ENCODE measurements at regions not wholly inside any gene's neighbourhood (a gene's known extent, or its start where the extent isn't known, plus 50 kb on each side); places are given as distances from the start of the nearest gene placed in this dataset.

GRCh38 chr2:64932116-64932370 is 57.2 kb upstream of the SLC1A4 start:
- Histone ChIP-seq H3K4me2 (ENCODE audit: insufficient read depth in 1 of 2, low read depth in 2 of 2, low read length in 2 of 2) (no peak overlapping the region), H3K79me1 (ENCODE audit: low read depth, low read length) (no peaks in the 10 kb centered on the region), H2BK15ac (ENCODE audit: low read length) (no peak overlapping the region), H3K4me1 (replicated peaks in 1 of 4; ENCODE audit: control insufficient read depth in 3 of 4, insufficient read depth in 4 of 4, low read length in 3 of 4) (peaks cover 0 to 1% (median 0%) of the 10 kb centered on the region in 4 experiments; a peak in 1 of 7 replicates), H3K23me2 (ENCODE audit: low read depth, low read length) (no peaks in the 10 kb centered on the region), H2BK20ac (ENCODE audit: low read length) (no peak overlapping the region), H2BK12ac (ENCODE audit: low read depth, low read length) (no peak overlapping the region), H2BK5ac (ENCODE audit: low read depth, low read length) (no peak overlapping the region), H2BK120ac (replicated peaks; ENCODE audit: low read depth, low read length) (no peak overlapping the region), H3K14ac (ENCODE audit: insufficient read length) (no peak overlapping the region), H3K23ac (ENCODE audit: insufficient read length) (no peak overlapping the region), H3K4me3 (ENCODE audit: extremely low read depth in 1 of 4, insufficient read depth in 2 of 4, low read depth in 3 of 4, low read length in 4 of 4) (no peak overlapping the region), H3K27me3 (replicated peaks in 1 of 4; ENCODE audit: control insufficient read depth in 3 of 4, extremely low read depth in 1 of 4, insufficient read depth in 3 of 4, low read length in 3 of 4) (no peaks in the 10 kb centered on the region), H4K91ac (replicated peaks; ENCODE audit: insufficient read length, low read length) (no peak overlapping the region), H4K5ac (ENCODE audit: insufficient read length, low read depth, low read length) (no peak overlapping the region), H3K18ac (ENCODE audit: extremely low read depth, low read length) (no peak overlapping the region), H3K56ac (replicated peaks; ENCODE audit: insufficient read length, low read depth, low read length) (no peak overlapping the region), H3K9me3 (ENCODE audit: insufficient read depth in 2 of 2, low read depth in 1 of 2, low read length in 1 of 2) (peaks cover 3 to 5% of the 10 kb centered on the region in 2 experiments; a peak in 2 of 4 replicates), H2AFZ (ENCODE audit: low read length) (no peak overlapping the region), H4K8ac (ENCODE audit: extremely low read depth, insufficient read depth, low read length) (no peak overlapping the region), H3K27ac (ENCODE audit: low read depth, low read length) (no peak overlapping the region), H2AK5ac (ENCODE audit: low read depth, low read length) (no peak overlapping the region), H3K4ac (replicated peaks; ENCODE audit: insufficient read length, low read depth, low read length) (no peak overlapping the region), H3K9ac (replicated peaks in 1 of 4; ENCODE audit: extremely low read depth in 1 of 4, low read depth in 3 of 4, low read length in 3 of 4) (no peak overlapping the region), H3K36me3 (ENCODE audit: control insufficient read depth in 2 of 4, insufficient read depth in 4 of 4, low read length in 3 of 4) (no peaks in the 10 kb centered on the region), H3K79me2 (ENCODE audit: control insufficient read depth in 1 of 2, insufficient read depth in 2 of 2, low read length in 2 of 2) (no peaks in the 10 kb centered on the region), H4K20me1 (replicated peaks in 1 of 2; ENCODE audit: control insufficient read depth in 1 of 2, insufficient read depth in 2 of 2, low read length in 2 of 2) (no peaks in the 10 kb centered on the region)
- POLR2A ChIA-PET (ENCODE audit: partially characterized antibody) = no interaction called here
- CTCF ChIA-PET (ENCODE audit: partially characterized antibody) = interaction anchor here (0.6 to 3.0 kb wide), 4 partner anchors 9 to 42 kb away, joined by 3 to 20 read pairs (median 4); no protein-coding TSS in a partner anchor
- WGBS, 2 experiments (ENCODE audit: extremely low coverage in 1 of 2, insufficient coverage in 1 of 2, insufficient read length in 1 of 2, insufficient replicate concordance in 2 of 2, low coverage in 1 of 2, low lambda C conversion rate in 2 of 2, missing lambda C conversion rate in 1 of 2) = 60% methylated on average over 1 of the region's 1 CpG; no CpG with 5 or more reads in 1 of the 2 experiments
- TF ChIP-seq ASH2L (IDR thresholded peaks at IDR 0.05; ENCODE audit: low read length) (no peak), MAFK (IDR thresholded peaks at IDR 0.05; ENCODE audit: low read depth, low read length) (no peak), SUZ12 (IDR thresholded peaks at IDR 0.05; ENCODE audit: low read length) (no peak), TBP (IDR thresholded peaks at IDR 0.05; ENCODE audit: low read depth, low read length) (no peak), RBBP5 (IDR thresholded peaks at IDR 0.05; ENCODE audit: borderline replicate concordance, low read depth, low read length) (no peak), JUN (IDR thresholded peaks at IDR 0.05; ENCODE audit: low read depth, low read length) (no peak)
- TF ChIP-seq, protein P1, sequence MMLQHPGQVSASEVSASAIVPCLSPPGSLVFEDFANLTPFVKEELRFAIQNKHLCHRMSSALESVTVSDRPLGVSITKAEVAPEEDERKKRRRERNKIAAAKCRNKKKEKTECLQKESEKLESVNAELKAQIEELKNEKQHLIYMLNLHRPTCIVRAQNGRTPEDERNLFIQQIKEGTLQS (IDR thresholded peaks at IDR 0.05; ENCODE audit: insufficient read depth, low read depth, low read length) = no peak
- FAIRE-seq (no peak), DNase-seq (ENCODE audit: low read depth in 1 of 2, low spot score in 2 of 2) (no peak)

All from H1 (cell line).